NT2/D1 (cell line): ENCODE measurements at regions not wholly inside any gene's neighbourhood (a gene's known extent, or its start where the extent isn't known, plus 50 kb on each side); places are given as distances from the start of the nearest gene placed in this dataset.

Experiments used
- YY1 ChIP-seq: IDR thresholded peaks from 2 replicates; pipeline ENCODE4 v1.6.1; 2011; ENCODE audit not compliant: insufficient read length, insufficient read depth
- ZNF274 ChIP-seq: IDR thresholded peaks from 2 replicates; pipeline ENCODE4 v1.6.1; 2011; ENCODE audit warnings: mild to moderate bottlenecking, low read depth, low read length

GRCh38 chr4:134546279-134546678 is 344.7 kb upstream of the PABPC4L start:
- no peak for TF ChIP-seq ZNF274
- no peak for TF ChIP-seq YY1
